ENCODE measurements at regions not wholly inside any gene's neighbourhood (a gene's known extent, or its start where the extent isn't known, plus 50 kb on each side); places are given as distances from the start of the nearest gene placed in this dataset.

- TF ChIP-seq EP300 (IDR thresholded peaks at IDR 0.05) (no peak), CTCF (IDR thresholded peaks at IDR 0.05) (no peak), POLR2A (IDR thresholded peaks at IDR 0.05) (no peak)
Observed at GRCh38 chr22:48356731-48357130, 1470.9 kb downstream of the BRD1 start.
